Gastroesophageal sphincter (tissue), 4 donors: ENCODE measurements at regions not wholly inside any gene's neighbourhood (a gene's known extent, or its start where the extent isn't known, plus 50 kb on each side); places are given as distances from the start of the nearest gene placed in this dataset.

ENCODE experiments used
- ATAC-seq: fragments of 150-250 bp; one replicate; pipeline ENCODE4 v1.9.1; 2016; ENCODE audit warnings: mild to moderate bottlenecking, moderate library complexity
- H3K27ac ChIP-seq, 4 donors: fragments of 200-600 bp; sonication (generic) in 3 of 4; 1 replicate in 3 of 4; 2 replicates in 1 of 4; pipeline ENCODE4 v1.5.1; 2016 to 2019
- H3K27me3 ChIP-seq: fragments of 200-600 bp; sonication (generic); one replicate; pipeline ENCODE4 v1.5.1; 2019
- H3K36me3 ChIP-seq, 2 donors: fragments of 200-600 bp; sonication (generic); one replicate each; pipeline ENCODE4 v1.5.1; 2019; ENCODE audit warnings: control low read depth in 1 of 2
- H3K4me1 ChIP-seq, 3 donors: fragments of 200-600 bp; sonication (generic); 1 replicate in 2 of 3; 2 replicates in 1 of 3; pipeline ENCODE4 v1.5.1; 2016 to 2019; ENCODE audit warnings: control low read depth in 2 of 3
- H3K4me3 ChIP-seq, 2 donors: fragments of 200-600 bp; sonication (generic); one replicate each; pipeline ENCODE4 v1.5.1; 2019; ENCODE audit warnings: mild to moderate bottlenecking in 1 of 2, moderate library complexity in 1 of 2
- H3K9me3 ChIP-seq, 3 donors: fragments of 200-600 bp; sonication (generic); one replicate each; pipeline ENCODE4 v1.5.1; 2017 to 2019; ENCODE audit warnings: control low read depth in 2 of 3
- EP300 ChIP-seq: sonication (generic); formaldehyde crosslinking; IDR thresholded peaks from one replicate; pipeline ENCODE4 v1.6.1; 2017; ENCODE audit warnings: antibody characterized with exemption, mild to moderate bottlenecking
- POLR2A ChIP-seq, 2 donors: fragments of 450-650 bp; IDR thresholded peaks; one replicate each; pipeline ENCODE4 v1.6.1; 2017; ENCODE audit warnings: antibody characterized with exemption in 2 of 2, mild to moderate bottlenecking in 2 of 2, moderate library complexity in 1 of 2
- POLR2AphosphoS5 ChIP-seq: sonication (generic); formaldehyde crosslinking; IDR thresholded peaks from one replicate; pipeline ENCODE4 v1.6.1; 2017; ENCODE audit warnings: antibody characterized with exemption
- WGBS, 2 donors: methylation state at CpG; one replicate each; pipeline ENCODE4 v1.1.5; 2018; ENCODE audit warnings: low coverage in 1 of 2; 5-methylcytosine and 5-hydroxymethylcytosine counted together
- TF ChIP-seq, protein P1 (sequence below), 4 experiments: fragments of 200-600 bp in 2 of 4; fragments of 450-650 bp in 2 of 4; sonication (generic) in 1 of 4; IDR thresholded peaks; one replicate each; pipeline ENCODE4 v1.5.1; 2017 to 2019; ENCODE audit warnings: antibody characterized with exemption in 4 of 4, mild to moderate bottlenecking in 2 of 4, moderate library complexity in 2 of 4

DNA sequence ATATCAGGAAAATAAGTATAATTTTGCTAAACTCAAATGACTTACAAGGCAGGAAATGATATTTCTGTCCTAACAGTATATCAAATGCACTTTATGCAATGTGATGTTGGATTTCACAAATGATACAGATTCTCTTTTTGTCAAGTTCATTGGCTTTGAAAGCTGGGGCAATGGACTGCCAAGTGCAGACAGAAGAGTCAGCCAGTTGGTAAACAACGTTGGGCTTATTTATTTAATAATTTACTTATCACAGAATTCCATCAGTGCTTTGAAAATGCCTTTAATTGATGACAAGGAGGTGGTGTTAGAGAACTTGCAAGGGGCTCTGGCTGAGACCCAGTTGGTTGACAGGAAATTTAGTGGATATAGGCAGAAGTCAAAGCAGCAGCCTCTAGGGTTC lies 79.9 kb upstream of the ADGRG2 start:
- H3K27ac ChIP-seq: no peak overlapping the region
- WGBS, 2 donors: 0 to 30% methylated on average over 1 of the region's 1 CpG
- no peaks in the 10 kb centered on the region for H3K36me3 ChIP-seq
- no peak for ATAC-seq
- H3K4me1 ChIP-seq: no peaks in the 10 kb centered on the region
- H3K27me3 ChIP-seq: no peaks in the 10 kb centered on the region
- H3K4me3 ChIP-seq: no peak overlapping the region
- TF ChIP-seq POLR2AphosphoS5 (no peak), EP300 (no peak), POLR2A (IDR thresholded peaks at IDR 0.05) (no peak)
- TF ChIP-seq, protein P1, sequence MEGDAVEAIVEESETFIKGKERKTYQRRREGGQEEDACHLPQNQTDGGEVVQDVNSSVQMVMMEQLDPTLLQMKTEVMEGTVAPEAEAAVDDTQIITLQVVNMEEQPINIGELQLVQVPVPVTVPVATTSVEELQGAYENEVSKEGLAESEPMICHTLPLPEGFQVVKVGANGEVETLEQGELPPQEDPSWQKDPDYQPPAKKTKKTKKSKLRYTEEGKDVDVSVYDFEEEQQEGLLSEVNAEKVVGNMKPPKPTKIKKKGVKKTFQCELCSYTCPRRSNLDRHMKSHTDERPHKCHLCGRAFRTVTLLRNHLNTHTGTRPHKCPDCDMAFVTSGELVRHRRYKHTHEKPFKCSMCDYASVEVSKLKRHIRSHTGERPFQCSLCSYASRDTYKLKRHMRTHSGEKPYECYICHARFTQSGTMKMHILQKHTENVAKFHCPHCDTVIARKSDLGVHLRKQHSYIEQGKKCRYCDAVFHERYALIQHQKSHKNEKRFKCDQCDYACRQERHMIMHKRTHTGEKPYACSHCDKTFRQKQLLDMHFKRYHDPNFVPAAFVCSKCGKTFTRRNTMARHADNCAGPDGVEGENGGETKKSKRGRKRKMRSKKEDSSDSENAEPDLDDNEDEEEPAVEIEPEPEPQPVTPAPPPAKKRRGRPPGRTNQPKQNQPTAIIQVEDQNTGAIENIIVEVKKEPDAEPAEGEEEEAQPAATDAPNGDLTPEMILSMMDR (IDR thresholded peaks at IDR 0.05): no peak
- no peaks in the 10 kb centered on the region for H3K9me3 ChIP-seq

DNA sequence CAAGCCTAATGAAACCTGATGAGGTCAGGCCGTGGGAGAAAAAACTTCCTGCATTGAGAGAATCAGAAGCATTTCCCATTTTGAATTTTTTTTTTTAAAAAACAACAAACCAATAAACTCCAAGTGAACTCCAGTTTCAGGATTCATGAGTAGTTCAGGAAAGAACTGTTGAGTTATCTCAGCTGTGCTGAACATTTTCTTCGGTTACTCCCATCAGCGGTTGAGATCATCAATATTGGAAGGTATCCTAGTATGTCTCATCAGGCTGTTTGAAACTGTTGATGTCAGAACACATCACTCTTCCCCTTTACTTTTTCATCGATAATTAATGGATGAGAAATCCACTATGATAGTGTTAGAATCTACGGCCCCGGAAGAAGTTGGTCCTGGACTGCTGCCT lies 82.4 kb upstream of the ADGRG2 start:
- Histone ChIP-seq H3K36me3 (no peaks in the 10 kb centered on the region), H3K27ac (no peak overlapping the region), H3K4me1 (no peaks in the 10 kb centered on the region), H3K9me3 (no peaks in the 10 kb centered on the region), H3K4me3 (no peak overlapping the region), H3K27me3 (no peaks in the 10 kb centered on the region)
- no peak for ATAC-seq
- 64 to 77% methylated on average over 5 to 6 of the region's 6 CpGs for WGBS, 2 donors
- no peak for TF ChIP-seq POLR2A (IDR thresholded peaks at IDR 0.05)
- no peak for TF ChIP-seq POLR2AphosphoS5
- no peak for TF ChIP-seq EP300
- TF ChIP-seq, protein P1 (IDR thresholded peaks at IDR 0.05): no peak

DNA sequence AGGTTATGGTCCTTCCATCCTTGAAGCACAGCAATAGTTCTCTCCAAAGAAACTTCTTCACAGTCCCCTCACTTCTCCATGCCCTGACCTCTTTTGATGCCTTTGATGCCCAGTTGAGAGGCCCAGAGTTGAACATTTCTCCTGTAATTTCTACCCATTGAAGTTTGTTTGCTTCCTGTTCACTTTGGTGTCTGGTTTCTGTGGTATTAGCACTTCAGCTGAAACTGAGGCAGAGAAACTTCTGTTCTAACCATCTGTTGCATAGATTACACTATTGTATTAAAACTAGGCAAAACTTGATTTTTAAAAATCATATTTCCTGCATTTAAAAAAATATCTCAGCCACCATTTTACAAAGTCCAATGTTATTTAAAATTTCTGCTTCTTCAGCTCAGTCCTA lies 89.8 kb upstream of the ADGRG2 start:
- Histone ChIP-seq H3K4me3 (no peak overlapping the region), H3K36me3 (no peaks in the 10 kb centered on the region), H3K9me3 (no peaks in the 10 kb centered on the region), H3K4me1 (no peaks in the 10 kb centered on the region), H3K27ac (no peak overlapping the region), H3K27me3 (no peaks in the 10 kb centered on the region)
- TF ChIP-seq EP300: no peak
- TF ChIP-seq, protein P1 (IDR thresholded peaks at IDR 0.05): no peak
- no peak for TF ChIP-seq POLR2A (IDR thresholded peaks at IDR 0.05)
- no peak for TF ChIP-seq POLR2AphosphoS5
- no peak for ATAC-seq

DNA sequence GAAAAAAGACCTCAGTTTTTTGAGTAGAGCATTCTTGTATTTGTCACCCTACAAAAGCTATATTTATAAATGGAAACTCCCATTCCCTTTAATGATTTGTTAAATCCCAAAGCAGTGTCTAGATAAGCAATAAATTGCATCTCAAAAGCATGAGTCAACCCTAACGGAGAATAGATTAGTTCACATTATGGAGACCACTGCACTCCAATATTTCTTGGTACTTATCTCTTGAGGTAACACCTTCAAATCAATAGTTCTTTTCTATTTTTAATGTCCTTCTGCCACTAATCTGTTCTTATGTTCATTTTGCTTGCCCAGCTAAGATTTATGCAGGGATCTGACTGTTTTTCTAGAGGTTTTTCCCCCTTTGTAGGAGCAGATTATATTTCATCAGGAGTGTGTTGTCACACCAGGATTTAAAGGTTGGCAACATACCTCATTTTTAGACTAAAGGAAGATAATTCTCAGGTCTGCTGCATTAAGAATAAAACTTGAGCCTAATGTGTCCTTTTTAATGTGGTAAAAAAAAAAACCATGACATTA lies 91.4 kb upstream of the ADGRG2 start:
- TF ChIP-seq, protein P1 (IDR thresholded peaks at IDR 0.05): no peak
- TF ChIP-seq POLR2AphosphoS5 (no peak), POLR2A (IDR thresholded peaks at IDR 0.05) (no peak), EP300 (no peak)
- H3K4me1 ChIP-seq: no peaks in the 10 kb centered on the region
- ATAC-seq: no peak
- no peaks in the 10 kb centered on the region for H3K36me3 ChIP-seq
- no peaks in the 10 kb centered on the region for H3K9me3 ChIP-seq
- H3K27ac ChIP-seq: no peak overlapping the region
- WGBS, 2 donors: 44 to 90% methylated on average over 1 of the region's 1 CpG
- H3K4me3 ChIP-seq: no peak overlapping the region
- H3K27me3 ChIP-seq: no peaks in the 10 kb centered on the region

DNA sequence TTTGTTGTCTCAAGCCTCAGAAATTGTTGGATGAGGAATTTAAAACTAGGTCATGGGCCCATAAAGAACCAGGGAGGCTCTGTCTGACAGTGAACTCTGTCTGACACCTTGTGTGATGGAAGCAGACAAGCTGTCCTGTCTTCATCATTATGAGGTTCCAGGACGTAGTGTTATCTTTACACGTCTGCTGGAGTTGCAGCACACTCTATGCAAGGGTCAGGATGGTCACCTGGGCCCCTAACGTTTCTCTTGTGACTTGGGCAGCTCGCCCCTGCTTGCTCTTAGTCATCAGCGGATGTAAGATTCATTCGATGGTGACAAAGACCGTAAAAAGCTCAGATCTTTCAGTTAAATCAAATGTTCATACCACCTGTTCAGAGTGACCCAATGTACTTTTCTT lies 92.0 kb upstream of the ADGRG2 start:
- Histone ChIP-seq H3K27ac (no peak overlapping the region), H3K9me3 (no peaks in the 10 kb centered on the region), H3K4me3 (no peak overlapping the region), H3K27me3 (no peaks in the 10 kb centered on the region), H3K36me3 (no peaks in the 10 kb centered on the region), H3K4me1 (no peaks in the 10 kb centered on the region)
- TF ChIP-seq, protein P1 (IDR thresholded peaks at IDR 0.05): no peak
- no peak for TF ChIP-seq EP300
- no peak for TF ChIP-seq POLR2AphosphoS5
- TF ChIP-seq POLR2A (IDR thresholded peaks at IDR 0.05): no peak
- ATAC-seq: no peak
- 0 to 15% methylated on average over 1 to 6 of the region's 7 CpGs for WGBS, 2 donors
